Activated naive CD8-positive, alpha-beta T cell treated with anti-CD3 and anti-CD28 coated beads for 36 hours (primary cell): ENCODE measurements at regions not wholly inside any gene's neighbourhood (a gene's known extent, or its start where the extent isn't known, plus 50 kb on each side); places are given as distances from the start of the nearest gene placed in this dataset.

Experiments
- DNase-seq: peaks from one replicate; pipeline ENCODE4 v3.0.0; 2021
- H3K27ac Mint-ChIP-seq: one replicate; pipeline ENCODE4 v1.8.0; 2022; ENCODE audit warnings: mild to moderate bottlenecking, moderate library complexity, mixed read lengths
- H3K27me3 Mint-ChIP-seq: one replicate; pipeline ENCODE4 v1.8.0; 2022; ENCODE audit warnings: mild to moderate bottlenecking, mixed read lengths
- H3K36me3 Mint-ChIP-seq: one replicate; pipeline ENCODE4 v1.8.0; 2021; ENCODE audit warnings: mild to moderate bottlenecking, mixed read lengths
- H3K4me1 Mint-ChIP-seq: one replicate; pipeline ENCODE4 v1.8.0; 2021; ENCODE audit warnings: mixed read lengths
- H3K4me3 Mint-ChIP-seq: one replicate; pipeline ENCODE4 v1.8.0; 2022; ENCODE audit warnings: mild to moderate bottlenecking, moderate library complexity, mixed read lengths
- H3K9me3 Mint-ChIP-seq: one replicate; pipeline ENCODE4 v1.8.0; 2022; ENCODE audit warnings: mixed read lengths

- Mint-ChIP-seq H3K4me3 (no peak overlapping the region), H3K4me1 (peaks cover 6% of the 10 kb centered on the region), H3K9me3 (no peaks in the 10 kb centered on the region), H3K36me3 (no peaks in the 10 kb centered on the region), H3K27me3 (peaks cover 10% of the 10 kb centered on the region), H3K27ac (no peak overlapping the region)
- DNase-seq: no peak
These were observed 54.6 kb upstream of the TOP3B start for GRCh38 chr22:22037229-22037628.

- Mint-ChIP-seq H3K4me3 (no peak overlapping the region), H3K27me3 (peaks cover 10% of the 10 kb centered on the region), H3K4me1 (peaks cover under 1% of the 10 kb centered on the region), H3K27ac (no peak overlapping the region), H3K9me3 (no peaks in the 10 kb centered on the region), H3K36me3 (no peaks in the 10 kb centered on the region)
- no peak for DNase-seq
These were observed 54.0 kb upstream of the TOP3B start for GRCh38 chr22:22036588-22036987.

GRCh38 chr22:22035771-22036314, 53.3 kb upstream of the TOP3B start:
- peaks cover 10% of the 10 kb centered on the region for H3K27me3 Mint-ChIP-seq
- no peaks in the 10 kb centered on the region for H3K36me3 Mint-ChIP-seq
- no peak overlapping the region for H3K27ac Mint-ChIP-seq
- H3K4me3 Mint-ChIP-seq: no peak overlapping the region
- H3K9me3 Mint-ChIP-seq: no peaks in the 10 kb centered on the region
- no peak for DNase-seq
- no peaks in the 10 kb centered on the region for H3K4me1 Mint-ChIP-seq

GRCh38 chr22:22035203-22035602, 52.6 kb upstream of the TOP3B start:
- Mint-ChIP-seq H3K36me3 (no peaks in the 10 kb centered on the region), H3K27ac (no peak overlapping the region), H3K4me1 (no peaks in the 10 kb centered on the region), H3K4me3 (no peak overlapping the region), H3K9me3 (no peaks in the 10 kb centered on the region), H3K27me3 (peaks cover 10% of the 10 kb centered on the region)
- no peak for DNase-seq

- Mint-ChIP-seq H3K27me3 (peaks cover 10% of the 10 kb centered on the region), H3K4me1 (no peaks in the 10 kb centered on the region)
These were observed 52.0 kb upstream of the TOP3B start for GRCh38 chr22:22034469-22035132.

GRCh38 chr22:22033803-22034468, 51.3 kb upstream of the TOP3B start:
- Mint-ChIP-seq H3K36me3 (no peaks in the 10 kb centered on the region), H3K4me1 (no peaks in the 10 kb centered on the region), H3K4me3 (no peak overlapping the region), H3K27me3 (peaks cover 10% of the 10 kb centered on the region), H3K9me3 (no peaks in the 10 kb centered on the region), H3K27ac (no peak overlapping the region)
- no peak for DNase-seq

More at GRCh38 chr22:22034469-22035132, 52.0 kb upstream of the TOP3B start:
- H3K36me3 Mint-ChIP-seq: no peaks in the 10 kb centered on the region
- no peak for DNase-seq
- H3K4me3 Mint-ChIP-seq: no peak overlapping the region
- H3K27ac Mint-ChIP-seq: no peak overlapping the region
- H3K9me3 Mint-ChIP-seq: no peaks in the 10 kb centered on the region

GRCh38 chr22:22032906-22033802, 50.6 kb upstream of the TOP3B start:
- no peak for DNase-seq
- H3K9me3 Mint-ChIP-seq: no peaks in the 10 kb centered on the region
- H3K36me3 Mint-ChIP-seq: no peaks in the 10 kb centered on the region
- peaks cover 10% of the 10 kb centered on the region for H3K27me3 Mint-ChIP-seq
- no peak overlapping the region for H3K27ac Mint-ChIP-seq
- H3K4me1 Mint-ChIP-seq: no peaks in the 10 kb centered on the region
- H3K4me3 Mint-ChIP-seq: no peak overlapping the region

GRCh38 chr22:22032099-22032905, 49.7 kb upstream of the TOP3B start:
- no peaks in the 10 kb centered on the region for H3K36me3 Mint-ChIP-seq
- no peak for DNase-seq
- no peaks in the 10 kb centered on the region for H3K9me3 Mint-ChIP-seq
- H3K4me1 Mint-ChIP-seq: no peaks in the 10 kb centered on the region
- H3K27me3 Mint-ChIP-seq: peaks cover 10% of the 10 kb centered on the region
- H3K27ac Mint-ChIP-seq: no peak overlapping the region
- no peak overlapping the region for H3K4me3 Mint-ChIP-seq
